Thyroid gland (tissue), 4 donors: ENCODE measurements at regions not wholly inside any gene's neighbourhood (a gene's known extent, or its start where the extent isn't known, plus 50 kb on each side); places are given as distances from the start of the nearest gene placed in this dataset.

ENCODE experiments used
- POLR2A ChIP-seq, 2 donors: fragments of 450-650 bp; IDR thresholded peaks; one replicate each; pipeline ENCODE4 v1.6.1; 2017; ENCODE audit warnings: antibody characterized with exemption in 2 of 2, mild to moderate bottlenecking in 2 of 2, moderate library complexity in 1 of 2
- TF ChIP-seq, protein P1 (sequence below), 6 experiments: fragments of 200-600 bp in 3 of 6; fragments of 450-650 bp in 3 of 6; sonication (generic) in 3 of 6; IDR thresholded peaks; one replicate each; pipeline ENCODE4 v1.5.1; 2016 to 2019; ENCODE audit warnings: antibody characterized with exemption in 6 of 6, mild to moderate bottlenecking in 2 of 6, inconsistent platforms in 1 of 6, moderate library complexity in 1 of 6

DNA sequence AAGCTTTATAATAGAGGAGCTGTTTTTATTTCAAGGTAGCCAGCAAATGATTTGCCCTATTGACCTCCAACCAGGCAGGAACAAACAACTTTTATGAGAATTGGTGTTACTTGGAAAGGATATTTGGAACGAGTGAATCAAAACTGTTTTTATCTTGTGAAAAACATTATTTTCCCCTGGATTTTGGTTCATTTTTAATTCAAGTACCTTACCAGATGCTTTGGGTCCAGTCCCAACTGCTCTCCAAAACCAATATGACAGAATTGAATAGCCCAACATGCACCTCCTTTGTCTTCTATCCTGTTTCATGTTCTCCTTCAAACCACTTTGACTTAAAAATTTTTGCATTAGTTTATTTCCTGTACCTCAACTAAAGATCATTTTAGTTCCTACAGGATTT lies 178.6 kb upstream of the RBMS1 start:
- no peak for TF ChIP-seq POLR2A (IDR thresholded peaks at IDR 0.05)
- TF ChIP-seq, protein P1, sequence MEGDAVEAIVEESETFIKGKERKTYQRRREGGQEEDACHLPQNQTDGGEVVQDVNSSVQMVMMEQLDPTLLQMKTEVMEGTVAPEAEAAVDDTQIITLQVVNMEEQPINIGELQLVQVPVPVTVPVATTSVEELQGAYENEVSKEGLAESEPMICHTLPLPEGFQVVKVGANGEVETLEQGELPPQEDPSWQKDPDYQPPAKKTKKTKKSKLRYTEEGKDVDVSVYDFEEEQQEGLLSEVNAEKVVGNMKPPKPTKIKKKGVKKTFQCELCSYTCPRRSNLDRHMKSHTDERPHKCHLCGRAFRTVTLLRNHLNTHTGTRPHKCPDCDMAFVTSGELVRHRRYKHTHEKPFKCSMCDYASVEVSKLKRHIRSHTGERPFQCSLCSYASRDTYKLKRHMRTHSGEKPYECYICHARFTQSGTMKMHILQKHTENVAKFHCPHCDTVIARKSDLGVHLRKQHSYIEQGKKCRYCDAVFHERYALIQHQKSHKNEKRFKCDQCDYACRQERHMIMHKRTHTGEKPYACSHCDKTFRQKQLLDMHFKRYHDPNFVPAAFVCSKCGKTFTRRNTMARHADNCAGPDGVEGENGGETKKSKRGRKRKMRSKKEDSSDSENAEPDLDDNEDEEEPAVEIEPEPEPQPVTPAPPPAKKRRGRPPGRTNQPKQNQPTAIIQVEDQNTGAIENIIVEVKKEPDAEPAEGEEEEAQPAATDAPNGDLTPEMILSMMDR (IDR thresholded peaks at IDR 0.05) = no peak
